ENCODE measurements at regions not wholly inside any gene's neighbourhood (a gene's known extent, or its start where the extent isn't known, plus 50 kb on each side); places are given as distances from the start of the nearest gene placed in this dataset.

GRCh38 chr6:166693880-166694279 lies 66.8 kb upstream of the RPS6KA2 start:
- Histone ChIP-seq H3K9me3 (ENCODE audit: low read depth) (no peaks in the 10 kb centered on the region), H3K4me2 (no peak overlapping the region), H3K27me3 (no peaks in the 10 kb centered on the region), H3K9ac (no peak overlapping the region), H2AFZ (replicated peaks) (no peak overlapping the region), H4K20me1 (ENCODE audit: low read depth) (no peaks in the 10 kb centered on the region), H3K79me2 (ENCODE audit: low read depth) (no peaks in the 10 kb centered on the region), H3K27ac (no peak overlapping the region), H3F3A (ENCODE audit: low read depth) (no peaks in the 10 kb centered on the region), H3K36me3 (no peaks in the 10 kb centered on the region), H3K4me3 (no peak overlapping the region), H3K4me1 (peaks cover 2% of the 10 kb centered on the region)
- no peaks in the 10 kb centered on the region for H3K36me3 Mint-ChIP-seq
- no peak overlapping the region for H3K4me3 Mint-ChIP-seq
- H3K27ac Mint-ChIP-seq, result no peak overlapping the region
- peaks cover 11% of the 10 kb centered on the region for H3K4me1 Mint-ChIP-seq
- peaks cover 2% of the 10 kb centered on the region for H3K27me3 Mint-ChIP-seq (ENCODE audit: insufficient read depth, low read depth)
- H3K9me3 Mint-ChIP-seq, result no peaks in the 10 kb centered on the region
- TF ChIP-seq EZH2phosphoT487 (IDR thresholded peaks at IDR 0.05), result no peak
- DNase-seq (ENCODE audit: low spot score), result no peak

GRCh38 chr6:166692723-166693302 lies 65.8 kb upstream of the RPS6KA2 start:
- H3K36me3 Mint-ChIP-seq, result no peaks in the 10 kb centered on the region
- Histone ChIP-seq H3K4me1 (peaks cover 13% of the 10 kb centered on the region), H3K9me3 (ENCODE audit: low read depth) (no peaks in the 10 kb centered on the region), H3K4me3 (no peak overlapping the region), H3K9ac (no peak overlapping the region), H3K4me2 (no peak overlapping the region), H4K20me1 (ENCODE audit: low read depth) (no peaks in the 10 kb centered on the region), H3K27me3 (no peaks in the 10 kb centered on the region), H3K27ac (no peak overlapping the region), H3F3A (ENCODE audit: low read depth) (no peaks in the 10 kb centered on the region), H2AFZ (replicated peaks) (no peak overlapping the region), H3K36me3 (no peaks in the 10 kb centered on the region), H3K79me2 (ENCODE audit: low read depth) (no peaks in the 10 kb centered on the region)
- peaks cover 18% of the 10 kb centered on the region for H3K4me1 Mint-ChIP-seq
- H3K27me3 Mint-ChIP-seq (ENCODE audit: insufficient read depth, low read depth), result peaks cover 8% of the 10 kb centered on the region
- no peak for TF ChIP-seq EZH2 (IDR thresholded peaks at IDR 0.05)
- no peak for TF ChIP-seq EZH2phosphoT487 (IDR thresholded peaks at IDR 0.05)
- no peak for TF ChIP-seq CTCF (IDR thresholded peaks at IDR 0.05)
- DNase-seq (ENCODE audit: low spot score), result no peak
- no peaks in the 10 kb centered on the region for H3K9me3 Mint-ChIP-seq
- H3K4me3 Mint-ChIP-seq, result no peak overlapping the region
- no peak overlapping the region for H3K27ac Mint-ChIP-seq

GRCh38 chr6:166691746-166692145 lies 64.7 kb upstream of the RPS6KA2 start:
- no peak overlapping the region for H3K27ac ChIP-seq
- peaks cover 8% of the 10 kb centered on the region for H3K27me3 Mint-ChIP-seq (ENCODE audit: insufficient read depth, low read depth)

More at GRCh38 chr6:166691746-166692145, 64.7 kb upstream of the RPS6KA2 start:
- Histone ChIP-seq H3K4me3 (no peak overlapping the region), H3K4me2 (no peak overlapping the region), H3K36me3 (no peaks in the 10 kb centered on the region), H3K9ac (no peak overlapping the region), H3K79me2 (ENCODE audit: low read depth) (no peaks in the 10 kb centered on the region), H4K20me1 (ENCODE audit: low read depth) (no peaks in the 10 kb centered on the region), H2AFZ (replicated peaks) (no peak overlapping the region), H3K27me3 (no peaks in the 10 kb centered on the region), H3K4me1 (peaks cover 20% of the 10 kb centered on the region), H3K9me3 (ENCODE audit: low read depth) (no peaks in the 10 kb centered on the region), H3F3A (ENCODE audit: low read depth) (no peaks in the 10 kb centered on the region)
- Mint-ChIP-seq H3K36me3 (no peaks in the 10 kb centered on the region), H3K4me1 (peaks cover 27% of the 10 kb centered on the region), H3K27ac (no peak overlapping the region), H3K9me3 (no peaks in the 10 kb centered on the region), H3K4me3 (no peak overlapping the region)
- no peak for TF ChIP-seq CTCF (IDR thresholded peaks at IDR 0.05)
- TF ChIP-seq EZH2 (IDR thresholded peaks at IDR 0.05), result no peak
- no peak for TF ChIP-seq EZH2phosphoT487 (IDR thresholded peaks at IDR 0.05)
- DNase-seq (ENCODE audit: low spot score), result no peak

All from neural progenitor cell (in vitro differentiated cells).